Natural killer cell treated with Interleukin-12 subunit alpha and Interleukin-12 subunit beta and Interleukin-15 and Interleukin-18, amount 100 ng/mL, for 72 hours (primary cell): ENCODE measurements at regions not wholly inside any gene's neighbourhood (a gene's known extent, or its start where the extent isn't known, plus 50 kb on each side); places are given as distances from the start of the nearest gene placed in this dataset.

Experiments
- ATAC-seq, 2 donors: fragments of 150-1000 bp; cut with Tn5 transposase in 1 of 2; sonication (Bioruptor Pico), chemical (Tn5 transposase) in 1 of 2; 2 replicates each; pipeline ENCODE4 v1.10.0; 2021
- DNase-seq: peaks from one replicate; pipeline ENCODE4 v3.0.0; 2022; ENCODE audit warnings: low spot score
- H3K27ac Mint-ChIP-seq, 2 donors: 1 replicate in 1 of 2; 2 replicates in 1 of 2; pipeline ENCODE4 v1.8.0; 2022; ENCODE audit warnings: mixed read lengths in 2 of 2, mild to moderate bottlenecking in 1 of 2, moderate library complexity in 1 of 2
- H3K27me3 Mint-ChIP-seq, 2 donors: 1 replicate in 1 of 2; 2 replicates in 1 of 2; pipeline ENCODE4 v1.8.0; 2022; ENCODE audit warnings: mixed read lengths in 2 of 2
- H3K36me3 Mint-ChIP-seq: one replicate; pipeline ENCODE4 v1.8.0; 2022; ENCODE audit warnings: mixed read lengths
- H3K4me1 Mint-ChIP-seq, 2 donors: 1 replicate in 1 of 2; 2 replicates in 1 of 2; pipeline ENCODE4 v1.8.0; 2022; ENCODE audit warnings: low read depth in 2 of 2, mixed read lengths in 2 of 2, mild to moderate bottlenecking in 1 of 2
- H3K4me3 Mint-ChIP-seq: one replicate; pipeline ENCODE4 v1.8.0; 2022; ENCODE audit warnings: mixed read lengths
- H3K9me3 Mint-ChIP-seq: 2 replicates; pipeline ENCODE4 v1.8.0; 2022; ENCODE audit warnings: mixed read lengths

DNA sequence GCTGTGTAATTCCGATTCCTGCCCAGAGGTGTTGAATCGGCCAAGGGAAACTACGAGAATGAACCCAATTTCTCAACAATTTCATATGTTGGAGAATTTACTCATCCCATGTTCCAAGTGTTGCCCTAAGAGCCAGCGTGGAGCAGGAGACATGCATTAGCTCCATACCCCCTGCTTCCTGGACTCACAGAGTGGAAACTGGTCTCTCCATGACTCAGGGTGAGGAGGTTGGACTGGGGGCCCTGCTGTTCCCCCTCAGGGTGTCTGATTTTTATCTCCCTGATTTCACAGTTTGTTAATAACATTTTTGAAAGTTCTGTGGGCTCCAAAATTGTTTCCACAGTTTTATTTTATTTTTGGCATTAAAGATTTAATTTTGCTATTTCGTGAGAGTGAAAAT lies 183.0 kb upstream of the SFRP2 start:
- Mint-ChIP-seq H3K9me3 (peaks cover 4% of the 10 kb centered on the region), H3K4me3 (no peak overlapping the region), H3K27me3 (no peaks in the 10 kb centered on the region), H3K27ac (no peak overlapping the region), H3K4me1 (no peaks in the 10 kb centered on the region), H3K36me3 (peaks cover 6% of the 10 kb centered on the region)
- ATAC-seq (no peak), DNase-seq (no peak)

DNA sequence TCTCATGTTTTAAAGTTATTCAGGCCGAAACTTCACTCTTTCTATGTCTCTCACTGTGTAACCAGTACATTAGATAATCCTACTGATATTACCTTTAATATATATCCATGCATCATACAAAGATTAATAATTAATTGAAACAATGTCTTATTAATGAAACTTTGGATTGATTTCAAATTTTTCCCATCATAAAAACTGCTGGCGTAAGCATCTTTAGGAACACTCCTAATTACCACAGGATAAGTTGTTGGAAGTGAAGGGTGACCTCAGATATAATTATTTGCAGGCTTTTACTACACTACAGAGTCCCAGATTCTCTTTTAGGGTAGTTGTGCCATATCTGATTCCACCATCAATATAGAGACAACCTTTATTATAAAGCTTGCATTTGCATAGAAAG lies 181.3 kb upstream of the SFRP2 start:
- no peak overlapping the region for H3K4me3 Mint-ChIP-seq
- DNase-seq: no peak
- no peaks in the 10 kb centered on the region for H3K4me1 Mint-ChIP-seq
- no peak overlapping the region for H3K27ac Mint-ChIP-seq
- H3K9me3 Mint-ChIP-seq: no peaks in the 10 kb centered on the region
- no peak for ATAC-seq
- peaks cover 6% of the 10 kb centered on the region for H3K36me3 Mint-ChIP-seq
- no peaks in the 10 kb centered on the region for H3K27me3 Mint-ChIP-seq

DNA sequence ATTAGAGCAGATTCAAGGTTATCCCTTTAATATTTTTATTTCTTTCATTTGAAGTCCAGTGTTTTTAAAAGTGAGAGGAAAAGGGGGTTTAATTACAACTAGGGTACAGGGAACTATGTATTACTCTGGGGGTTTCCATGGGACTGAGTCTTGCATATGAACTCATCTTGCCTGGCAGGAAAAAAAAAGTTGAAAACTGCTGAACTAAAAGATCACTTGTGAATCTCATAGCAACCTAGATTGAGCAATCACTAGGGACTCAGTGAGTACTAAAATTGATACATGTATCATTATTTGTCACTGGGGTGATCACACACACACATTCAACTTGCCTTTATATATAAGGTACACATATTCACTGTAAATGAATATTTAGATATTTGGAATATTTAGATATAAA lies 180.7 kb upstream of the SFRP2 start:
- Mint-ChIP-seq H3K4me3 (no peak overlapping the region), H3K9me3 (no peaks in the 10 kb centered on the region), H3K27ac (no peak overlapping the region), H3K27me3 (no peaks in the 10 kb centered on the region), H3K4me1 (no peaks in the 10 kb centered on the region), H3K36me3 (peaks cover 6% of the 10 kb centered on the region)
- no peak for ATAC-seq
- no peak for DNase-seq

DNA sequence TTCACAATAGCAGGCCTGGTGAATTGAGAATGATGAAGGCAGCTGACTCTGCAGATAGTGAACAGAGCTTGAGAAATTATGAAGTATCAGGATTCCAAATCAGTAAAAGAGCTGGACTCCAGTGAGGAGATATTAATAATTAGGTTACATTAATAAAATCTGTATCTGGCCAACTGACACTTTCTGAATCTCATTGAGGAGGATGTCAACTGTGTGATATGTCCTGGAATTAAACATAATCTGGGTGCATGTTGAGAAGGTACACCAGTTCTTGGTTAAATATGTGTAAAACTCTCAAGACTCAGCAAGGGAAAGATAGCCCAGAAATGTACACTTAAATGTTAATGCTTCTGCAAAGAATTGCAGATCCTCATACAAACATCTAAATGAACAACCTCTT lies 177.8 kb upstream of the SFRP2 start:
- Mint-ChIP-seq H3K36me3 (no peaks in the 10 kb centered on the region), H3K4me3 (no peak overlapping the region), H3K27ac (no peak overlapping the region), H3K27me3 (peaks cover 5 to 7% of the 10 kb centered on the region in 2 donors), H3K9me3 (no peaks in the 10 kb centered on the region), H3K4me1 (no peaks in the 10 kb centered on the region)
- no peak for ATAC-seq
- no peak for DNase-seq

DNA sequence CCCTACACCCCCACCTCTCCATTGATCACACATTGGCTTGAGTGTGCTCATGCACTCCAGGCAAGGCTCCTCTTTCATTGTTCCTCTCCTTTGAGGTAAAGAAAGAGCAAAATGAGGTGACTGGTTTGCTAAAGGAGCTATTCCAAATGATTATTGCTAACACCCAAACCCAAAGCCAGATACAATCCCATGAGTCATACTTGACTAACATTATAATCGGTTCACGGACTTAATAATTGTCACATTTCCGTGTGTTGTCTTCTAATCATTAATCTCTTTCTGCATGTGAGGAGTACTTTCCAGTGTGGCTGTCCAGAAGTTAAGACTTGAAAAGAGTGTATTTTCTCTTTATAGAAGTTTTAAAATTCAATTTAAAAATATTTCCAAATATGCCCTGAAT lies 174.3 kb upstream of the SFRP2 start:
- Mint-ChIP-seq H3K36me3 (no peaks in the 10 kb centered on the region), H3K9me3 (no peaks in the 10 kb centered on the region), H3K4me1 (no peaks in the 10 kb centered on the region), H3K4me3 (no peak overlapping the region), H3K27ac (no peak overlapping the region), H3K27me3 (peaks cover 5 to 7% of the 10 kb centered on the region in 2 donors)
- no peak for ATAC-seq
- DNase-seq: no peak

DNA sequence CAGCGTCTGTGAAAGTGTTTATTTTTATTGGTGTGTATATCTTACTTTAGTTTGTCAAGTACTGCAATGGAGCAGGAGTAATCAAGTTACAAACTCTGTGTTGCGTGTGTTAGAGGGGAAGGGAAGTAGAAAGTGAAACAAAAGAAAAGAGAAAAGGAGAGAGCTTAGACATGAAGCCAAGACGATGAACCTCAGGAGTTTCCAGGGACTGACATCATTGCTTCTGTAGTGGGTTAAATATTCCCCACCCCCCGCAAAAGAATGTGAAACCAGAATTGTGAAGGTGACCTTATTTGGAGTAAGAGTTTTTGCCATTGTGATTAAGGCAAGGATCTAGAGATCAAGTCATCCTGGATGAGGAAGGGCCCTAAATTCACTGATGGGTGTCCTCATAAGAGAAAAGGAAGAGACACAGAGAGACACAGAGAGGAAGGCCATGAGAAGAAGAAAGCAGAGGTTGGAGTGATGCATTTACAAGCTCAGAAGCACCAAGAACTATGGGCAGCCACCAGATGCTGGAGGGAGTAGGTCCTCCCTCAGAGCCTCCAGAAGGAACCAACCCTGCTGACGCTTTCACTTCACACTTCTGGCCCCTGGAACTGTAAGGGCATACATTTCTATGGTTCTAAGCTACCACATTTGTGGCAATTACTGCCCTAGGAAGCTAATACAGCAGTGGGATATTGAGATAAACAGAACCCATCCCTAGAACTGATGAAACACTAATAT lies 173.6 kb upstream of the SFRP2 start:
- Mint-ChIP-seq H3K27ac (no peak overlapping the region), H3K36me3 (no peaks in the 10 kb centered on the region), H3K4me3 (no peak overlapping the region), H3K4me1 (no peaks in the 10 kb centered on the region), H3K27me3 (peaks cover 5 to 7% of the 10 kb centered on the region in 2 donors), H3K9me3 (no peaks in the 10 kb centered on the region)
- DNase-seq (no peak), ATAC-seq (no peak)

DNA sequence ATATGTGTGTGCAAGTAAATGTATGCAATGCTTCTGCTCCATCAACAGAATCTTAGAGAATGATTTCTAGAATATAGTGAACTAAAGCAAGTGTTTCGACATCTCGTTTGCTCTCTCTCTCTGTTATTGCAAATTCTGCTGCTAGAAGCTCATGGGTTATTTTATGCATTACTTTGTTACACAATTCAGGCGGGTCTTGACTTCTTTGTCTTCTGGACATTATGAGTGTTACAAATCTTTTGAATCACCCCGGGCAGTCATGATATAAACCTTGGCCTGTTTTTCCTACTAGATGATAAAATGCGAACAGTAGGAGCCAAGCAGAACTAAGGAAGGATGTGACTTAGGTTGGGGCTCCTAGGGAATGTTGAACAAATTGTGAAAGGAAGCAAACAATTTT lies 166.4 kb upstream of the SFRP2 start:
- H3K4me1 Mint-ChIP-seq: peaks cover 2 to 4% of the 10 kb centered on the region in 2 donors
- no peaks in the 10 kb centered on the region for H3K36me3 Mint-ChIP-seq

DNA sequence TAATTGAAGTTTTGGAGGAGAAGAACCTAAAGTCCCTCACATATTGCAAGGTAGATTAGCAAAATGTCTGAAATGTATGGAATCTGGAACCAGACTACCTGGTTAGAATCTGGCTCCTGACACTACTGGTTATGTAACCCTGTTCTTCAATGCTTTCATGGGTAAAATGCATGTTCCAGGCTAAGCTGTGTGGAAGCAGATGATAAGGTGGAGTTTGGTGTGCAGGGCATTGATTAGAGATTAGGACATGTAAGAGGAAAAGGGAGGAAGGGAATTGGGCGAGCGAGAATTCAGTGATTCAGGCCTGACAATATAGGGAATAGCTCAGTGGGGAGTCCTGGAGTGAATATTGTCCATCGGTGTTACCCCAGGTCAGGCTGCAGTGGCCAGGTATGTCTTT lies 165.8 kb upstream of the SFRP2 start:
- H3K4me1 Mint-ChIP-seq: peaks cover 4 to 11% of the 10 kb centered on the region in 2 donors
- no peaks in the 10 kb centered on the region for H3K9me3 Mint-ChIP-seq
- no peaks in the 10 kb centered on the region for H3K36me3 Mint-ChIP-seq
- H3K27ac Mint-ChIP-seq: no peak overlapping the region
- DNase-seq (no peak), ATAC-seq (no peak)
- peaks cover 8 to 18% of the 10 kb centered on the region in 2 donors for H3K27me3 Mint-ChIP-seq
- no peak overlapping the region for H3K4me3 Mint-ChIP-seq

More for the DNA sequence above, 166.4 kb upstream of the SFRP2 start:
- no peak for DNase-seq
- Mint-ChIP-seq H3K27ac (no peak overlapping the region), H3K4me3 (no peak overlapping the region), H3K9me3 (no peaks in the 10 kb centered on the region), H3K27me3 (peaks cover 8 to 17% of the 10 kb centered on the region in 2 donors)
- no peak for ATAC-seq

DNA sequence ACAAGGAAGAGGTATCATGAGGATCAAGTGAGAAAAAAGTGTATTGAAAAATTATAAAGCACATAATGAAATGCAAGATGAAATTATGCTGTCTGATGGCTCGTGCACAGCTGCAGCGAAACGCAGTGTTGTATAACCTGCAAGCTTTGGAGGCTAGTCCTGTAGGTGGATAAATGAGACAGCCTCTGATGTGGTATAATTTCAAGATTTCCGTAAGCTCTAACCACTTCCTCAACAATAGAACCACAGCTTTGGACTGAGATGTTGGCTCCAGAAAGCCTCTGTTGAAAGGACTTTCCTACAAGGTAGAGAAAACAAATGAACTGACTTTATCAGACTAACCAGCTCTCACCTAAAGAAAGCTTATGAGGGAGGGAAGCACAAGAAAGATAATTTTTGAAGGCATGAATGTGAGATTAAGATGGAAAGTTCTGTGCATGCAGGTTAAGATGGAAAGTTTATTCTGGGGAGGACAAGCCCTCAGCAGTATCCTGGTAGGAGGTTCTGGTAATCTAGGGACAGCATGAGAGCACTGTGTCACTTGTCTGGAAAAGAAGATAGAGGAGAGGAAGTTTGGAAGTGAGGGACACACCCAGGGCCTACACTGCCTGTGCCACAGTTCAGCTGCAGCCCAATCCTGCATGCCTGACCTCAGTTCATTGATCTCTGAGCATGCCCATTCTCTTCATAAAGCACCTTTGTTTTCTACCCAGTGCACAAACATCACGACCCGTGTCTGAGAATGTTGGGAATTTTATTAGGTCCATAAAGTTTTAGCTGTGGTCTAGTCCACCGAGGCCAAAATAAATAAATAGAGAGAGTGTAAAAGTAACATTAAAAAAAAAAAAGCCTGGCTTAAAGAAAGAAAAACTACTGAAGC lies 161.5 kb upstream of the SFRP2 start:
- Mint-ChIP-seq H3K4me3 (no peak overlapping the region), H3K27ac (no peak overlapping the region), H3K27me3 (peaks cover 15 to 34% of the 10 kb centered on the region in 2 donors), H3K9me3 (peaks cover 4% of the 10 kb centered on the region), H3K4me1 (peaks cover 4 to 16% of the 10 kb centered on the region in 2 donors), H3K36me3 (peaks cover 6% of the 10 kb centered on the region)
- ATAC-seq (peak in 1 of 2 donors; percentile 41), DNase-seq (no peak)

DNA sequence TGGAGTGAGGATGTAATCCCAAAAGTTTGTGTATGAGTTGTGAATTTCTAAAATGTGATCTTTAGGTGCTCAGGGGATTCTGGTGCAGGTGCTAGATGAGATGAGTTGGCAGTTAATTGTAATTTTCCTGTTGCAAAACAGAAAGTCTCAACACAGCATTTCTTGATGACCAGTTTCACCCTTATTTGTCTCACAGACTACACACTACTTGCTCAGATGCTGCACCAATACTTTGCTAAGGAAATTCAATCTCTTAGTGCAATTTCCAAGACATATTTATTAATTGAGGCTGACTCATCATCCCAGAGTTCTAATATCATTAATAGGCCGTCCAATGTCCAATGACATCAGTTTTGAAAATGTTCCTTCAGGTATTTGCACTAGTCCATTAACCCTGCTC lies 159.2 kb upstream of the SFRP2 start:
- Mint-ChIP-seq H3K4me3 (no peak overlapping the region), H3K9me3 (peaks cover 4% of the 10 kb centered on the region), H3K27me3 (peaks cover 7 to 27% of the 10 kb centered on the region in 2 donors), H3K27ac (no peak overlapping the region), H3K36me3 (peaks cover 6% of the 10 kb centered on the region), H3K4me1 (peaks cover 4 to 16% of the 10 kb centered on the region in 2 donors)
- DNase-seq (no peak), ATAC-seq (no peak)

DNA sequence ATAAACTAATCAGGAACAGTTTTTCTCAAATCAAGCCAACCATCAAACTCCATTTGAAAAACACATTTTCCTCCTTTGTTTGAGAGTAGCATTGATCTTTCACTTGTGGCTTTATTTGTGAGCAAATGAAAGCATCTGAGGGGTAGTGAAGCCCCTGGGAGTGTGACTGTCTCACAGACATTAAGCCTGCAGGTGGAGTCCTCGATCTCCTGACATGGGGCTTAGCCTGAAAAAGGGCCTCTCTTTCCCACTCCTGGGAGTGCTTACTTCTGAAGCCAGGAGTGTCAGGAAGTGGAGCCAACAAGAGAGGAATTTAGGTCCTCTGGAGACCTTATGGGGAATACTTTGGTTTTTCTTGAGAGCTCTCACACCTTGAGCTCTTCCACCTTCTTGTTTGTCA lies 158.2 kb upstream of the SFRP2 start:
- H3K27ac Mint-ChIP-seq: no peak overlapping the region
- H3K4me3 Mint-ChIP-seq: no peak overlapping the region
- peaks cover 6% of the 10 kb centered on the region for H3K36me3 Mint-ChIP-seq
- peaks cover 6% of the 10 kb centered on the region for H3K9me3 Mint-ChIP-seq
- peaks cover 4 to 16% of the 10 kb centered on the region in 2 donors for H3K4me1 Mint-ChIP-seq
- DNase-seq (no peak), ATAC-seq (no peak)
- H3K27me3 Mint-ChIP-seq: peaks cover 9 to 26% of the 10 kb centered on the region in 2 donors

DNA sequence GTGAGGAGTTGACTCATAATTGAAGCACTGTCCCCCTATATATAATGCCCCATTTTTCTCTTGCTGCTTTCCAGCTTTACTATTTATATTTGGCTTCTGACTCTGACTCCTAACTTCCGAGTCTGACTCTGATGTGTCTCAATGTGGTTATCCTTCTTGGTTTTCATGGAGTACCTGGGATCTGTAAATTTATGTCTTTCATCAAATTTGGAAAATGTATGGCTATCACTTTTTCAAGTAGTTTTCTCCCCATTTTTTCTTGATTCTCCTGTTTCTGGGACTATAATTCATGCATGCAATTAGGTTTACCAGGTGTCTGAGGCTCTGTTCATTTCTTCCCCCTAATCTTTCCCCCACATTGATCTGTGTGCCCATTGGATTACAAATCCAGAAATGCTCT lies 156.8 kb upstream of the SFRP2 start:
- ATAC-seq: no peak
- peaks cover 18 to 36% of the 10 kb centered on the region in 2 donors for H3K27me3 Mint-ChIP-seq
- H3K4me1 Mint-ChIP-seq: peaks cover 4 to 16% of the 10 kb centered on the region in 2 donors
- H3K4me3 Mint-ChIP-seq: no peak overlapping the region
- peaks cover 6% of the 10 kb centered on the region for H3K36me3 Mint-ChIP-seq
- peaks cover 9% of the 10 kb centered on the region for H3K9me3 Mint-ChIP-seq
- DNase-seq: no peak
- no peak overlapping the region for H3K27ac Mint-ChIP-seq

DNA sequence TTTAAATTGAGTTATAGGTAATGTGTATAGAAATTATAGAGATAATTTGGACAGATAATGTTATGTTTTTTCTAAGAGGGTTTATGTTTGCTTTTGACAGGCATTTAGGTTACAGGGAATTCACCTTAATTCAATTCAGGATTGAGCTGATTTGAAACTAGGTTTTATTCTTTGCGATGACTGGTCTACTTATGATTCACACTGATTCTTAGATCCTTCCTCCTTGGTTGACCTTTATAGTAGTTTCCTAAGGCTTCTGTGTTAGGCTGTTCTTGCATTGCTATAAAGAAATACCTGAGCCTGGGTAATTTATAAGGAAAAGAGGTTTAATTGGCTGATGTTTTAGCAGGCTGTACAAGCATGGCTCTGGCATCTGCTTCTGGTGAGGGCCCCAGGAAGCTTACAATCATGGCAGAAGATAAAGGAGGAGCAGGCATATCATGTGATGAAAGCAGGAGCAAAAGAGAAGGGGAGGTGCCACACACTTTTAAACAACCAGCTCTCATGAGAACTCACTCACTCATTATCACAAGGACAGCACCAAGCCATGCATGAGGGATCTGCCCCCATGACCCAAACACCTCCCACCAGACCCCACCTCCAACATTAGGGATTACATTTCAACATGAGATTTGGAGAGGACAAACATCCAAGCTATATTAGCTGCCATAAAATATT lies 155.0 kb upstream of the SFRP2 start:
- Mint-ChIP-seq H3K9me3 (peaks cover 9% of the 10 kb centered on the region), H3K27me3 (peaks cover 21 to 36% of the 10 kb centered on the region in 2 donors), H3K27ac (no peak overlapping the region), H3K4me3 (no peak overlapping the region), H3K4me1 (no peaks in the 10 kb centered on the region), H3K36me3 (peaks cover 6% of the 10 kb centered on the region)
- ATAC-seq (no peak), DNase-seq (no peak)

DNA sequence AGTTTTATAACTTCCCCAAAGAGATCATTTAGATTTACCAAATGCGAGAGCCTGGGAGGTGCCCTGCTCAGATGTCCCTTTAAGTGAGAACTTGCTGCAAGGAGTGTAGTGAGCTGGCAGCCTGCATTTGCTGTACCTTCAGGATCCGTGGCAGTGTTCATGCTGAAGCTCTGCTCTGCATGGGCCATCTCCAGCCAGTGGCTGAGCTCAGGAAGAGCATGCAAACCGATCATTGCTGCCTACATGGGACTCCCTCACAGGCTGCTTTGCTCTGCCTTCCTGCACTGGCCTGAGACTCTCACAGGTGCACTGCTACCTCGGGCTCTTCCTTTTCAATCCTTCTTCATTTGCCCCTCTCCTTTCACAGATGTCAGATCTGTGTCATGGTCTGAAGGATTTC lies 152.0 kb upstream of the SFRP2 start:
- H3K27me3 Mint-ChIP-seq: peaks cover 14 to 32% of the 10 kb centered on the region in 2 donors
- DNase-seq (no peak), ATAC-seq (no peak)
- no peaks in the 10 kb centered on the region for H3K4me1 Mint-ChIP-seq
- H3K9me3 Mint-ChIP-seq: peaks cover 8% of the 10 kb centered on the region
- H3K36me3 Mint-ChIP-seq: peaks cover 5% of the 10 kb centered on the region
- no peak overlapping the region for H3K4me3 Mint-ChIP-seq
- H3K27ac Mint-ChIP-seq: no peak overlapping the region
